ENCODE measurements at regions not wholly inside any gene's neighbourhood (a gene's known extent, or its start where the extent isn't known, plus 50 kb on each side); places are given as distances from the start of the nearest gene placed in this dataset.

DNA sequence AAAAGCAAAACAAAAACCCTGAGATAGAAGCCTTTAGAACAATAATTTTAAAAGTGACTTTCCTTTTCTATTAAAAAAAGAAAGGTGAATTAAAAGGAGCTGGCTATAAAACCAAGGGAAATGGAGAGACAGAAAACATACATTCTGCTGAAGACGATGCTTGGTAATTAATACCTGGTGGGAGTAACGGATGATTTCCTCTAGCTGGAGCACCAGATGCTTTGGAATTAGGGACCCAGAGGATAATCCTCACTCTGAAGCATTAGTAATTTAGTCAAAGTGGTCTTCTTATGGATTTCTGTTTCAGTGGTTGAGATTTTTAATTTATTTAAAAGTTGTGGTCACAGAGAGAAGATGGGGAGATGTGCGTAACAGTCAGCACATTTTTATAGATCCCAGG, 982.5 kb downstream of the TLE4 start:
- Histone ChIP-seq H3K4me1 (ENCODE audit: control insufficient read depth, insufficient read depth, low read length) (no peaks in the 10 kb centered on the region), H3K4me3 (ENCODE audit: low read depth, low read length) (no peak overlapping the region), H3K27ac (ENCODE audit: low read depth, low read length) (no peak overlapping the region), H3K9me3 (ENCODE audit: control insufficient read depth, insufficient read depth, low read length) (no peaks in the 10 kb centered on the region), H3K27me3 (ENCODE audit: control insufficient read depth, insufficient read depth, low read length) (no peaks in the 10 kb centered on the region), H3K36me3 (ENCODE audit: control insufficient read depth, insufficient read depth, low read length) (no peaks in the 10 kb centered on the region), H3K9ac (ENCODE audit: low read depth, low read length) (no peak overlapping the region)

DNA sequence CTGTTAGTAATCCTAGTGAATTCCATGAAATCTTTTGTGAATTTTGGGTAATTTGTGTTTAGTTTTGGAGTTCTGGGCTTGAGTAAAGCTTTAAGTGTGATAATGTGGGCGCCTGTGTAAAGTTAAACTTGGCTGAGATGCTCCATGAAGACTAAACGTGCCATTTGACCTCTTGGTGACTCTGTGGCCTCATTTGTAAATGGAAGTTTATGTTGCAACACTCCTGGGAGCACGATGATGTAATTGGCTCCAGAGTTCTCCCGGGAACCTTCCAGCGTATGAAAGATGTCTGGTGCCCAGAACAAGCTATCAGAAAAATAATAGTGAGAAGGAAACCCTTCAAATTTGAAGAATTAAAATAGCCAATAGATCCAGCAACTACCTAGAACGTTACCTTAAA, 981.2 kb downstream of the TLE4 start:
- Histone ChIP-seq H3K4me3 (ENCODE audit: low read depth, low read length) (no peak overlapping the region), H3K4me1 (ENCODE audit: control insufficient read depth, insufficient read depth, low read length) (no peaks in the 10 kb centered on the region), H3K36me3 (ENCODE audit: control insufficient read depth, insufficient read depth, low read length) (no peaks in the 10 kb centered on the region), H3K9ac (ENCODE audit: low read depth, low read length) (no peak overlapping the region), H3K27ac (ENCODE audit: low read depth, low read length) (no peak overlapping the region), H3K9me3 (ENCODE audit: control insufficient read depth, insufficient read depth, low read length) (no peaks in the 10 kb centered on the region), H3K27me3 (ENCODE audit: control insufficient read depth, insufficient read depth, low read length) (no peaks in the 10 kb centered on the region)

GRCh38 chr9:80550181-80550580, 978.4 kb downstream of the TLE4 start:
- no peak overlapping the region for H3K27ac ChIP-seq (ENCODE audit: low read depth, low read length)
- H3K4me3 ChIP-seq (ENCODE audit: low read depth, low read length) = no peak overlapping the region
- H3K36me3 ChIP-seq (ENCODE audit: control insufficient read depth, insufficient read depth, low read length) = no peaks in the 10 kb centered on the region
- no peaks in the 10 kb centered on the region for H3K9me3 ChIP-seq (ENCODE audit: control insufficient read depth, insufficient read depth, low read length)
- H3K4me1 ChIP-seq (ENCODE audit: control insufficient read depth, insufficient read depth, low read length) = no peaks in the 10 kb centered on the region
- H3K27me3 ChIP-seq (ENCODE audit: control insufficient read depth, insufficient read depth, low read length) = no peaks in the 10 kb centered on the region
- H3K9ac ChIP-seq (ENCODE audit: low read depth, low read length) = no peak overlapping the region

- H3K9me3 ChIP-seq (ENCODE audit: control insufficient read depth, insufficient read depth, low read length) = no peaks in the 10 kb centered on the region
- no peaks in the 10 kb centered on the region for H3K27me3 ChIP-seq (ENCODE audit: control insufficient read depth, insufficient read depth, low read length)
- no peak overlapping the region for H3K27ac ChIP-seq (ENCODE audit: low read depth, low read length)
- H3K36me3 ChIP-seq (ENCODE audit: control insufficient read depth, insufficient read depth, low read length) = no peaks in the 10 kb centered on the region
- no peaks in the 10 kb centered on the region for H3K4me1 ChIP-seq (ENCODE audit: control insufficient read depth, insufficient read depth, low read length)
- H3K9ac ChIP-seq (ENCODE audit: low read depth, low read length) = no peak overlapping the region
- no peak overlapping the region for H3K4me3 ChIP-seq (ENCODE audit: low read depth, low read length)
Measured at GRCh38 chr9:80547613-80548012, 975.8 kb downstream of the TLE4 start.

- Histone ChIP-seq H3K9ac (ENCODE audit: low read depth, low read length) (no peak overlapping the region), H3K4me1 (ENCODE audit: control insufficient read depth, insufficient read depth, low read length) (no peaks in the 10 kb centered on the region), H3K27me3 (ENCODE audit: control insufficient read depth, insufficient read depth, low read length) (no peaks in the 10 kb centered on the region), H3K4me3 (ENCODE audit: low read depth, low read length) (no peak overlapping the region), H3K9me3 (ENCODE audit: control insufficient read depth, insufficient read depth, low read length) (no peaks in the 10 kb centered on the region), H3K27ac (ENCODE audit: low read depth, low read length) (no peak overlapping the region), H3K36me3 (ENCODE audit: control insufficient read depth, insufficient read depth, low read length) (no peaks in the 10 kb centered on the region)
Measured at GRCh38 chr9:80540387-80540786, 968.6 kb downstream of the TLE4 start.

DNA sequence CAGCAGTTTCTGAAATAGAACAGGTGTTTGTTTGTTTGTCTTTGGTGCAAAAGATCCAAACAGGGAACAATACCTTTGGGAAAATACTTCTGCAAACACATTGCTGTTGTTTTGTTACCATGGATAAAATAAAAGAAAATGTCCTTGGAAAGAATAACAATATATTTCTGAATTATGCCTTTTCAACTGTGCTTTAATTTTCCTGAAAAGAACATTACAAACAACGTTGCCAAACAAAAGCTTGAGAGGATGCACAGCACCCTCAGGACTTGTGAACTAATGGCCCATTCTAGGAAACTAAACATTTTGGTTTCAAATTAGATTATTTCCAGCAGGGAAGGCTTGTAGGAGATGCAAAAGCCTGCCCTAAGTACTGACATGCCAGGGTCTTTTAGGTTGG, 967.2 kb downstream of the TLE4 start:
- Histone ChIP-seq H3K9ac (ENCODE audit: low read depth, low read length) (no peak overlapping the region), H3K27ac (ENCODE audit: low read depth, low read length) (no peak overlapping the region), H3K4me1 (ENCODE audit: control insufficient read depth, insufficient read depth, low read length) (no peaks in the 10 kb centered on the region), H3K9me3 (ENCODE audit: control insufficient read depth, insufficient read depth, low read length) (no peaks in the 10 kb centered on the region; the same call in 1 of the 2 replicates), H3K36me3 (ENCODE audit: control insufficient read depth, insufficient read depth, low read length) (no peaks in the 10 kb centered on the region), H3K4me3 (ENCODE audit: low read depth, low read length) (no peak overlapping the region), H3K27me3 (ENCODE audit: control insufficient read depth, insufficient read depth, low read length) (no peaks in the 10 kb centered on the region)

DNA sequence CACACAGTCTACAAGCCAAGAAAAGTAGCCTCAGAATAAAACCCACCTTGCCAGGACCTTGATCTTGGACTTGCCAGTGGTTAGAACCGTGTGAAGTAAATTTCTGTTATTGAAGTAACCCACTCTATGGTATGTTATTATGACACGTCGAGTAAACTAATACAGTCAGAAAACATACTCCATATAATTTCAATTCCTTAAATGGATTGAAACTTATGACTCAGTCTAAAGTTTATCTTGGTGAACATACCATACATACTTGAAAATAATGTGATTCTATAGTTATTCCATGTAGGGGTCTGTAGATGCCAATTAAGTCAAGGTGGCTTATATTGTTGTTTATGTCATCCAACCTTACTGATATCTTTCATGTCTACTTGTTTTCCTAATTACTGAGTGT, 950.7 kb downstream of the TLE4 start:
- no peak overlapping the region for H3K27ac ChIP-seq (ENCODE audit: low read depth, low read length)
- H3K9ac ChIP-seq (ENCODE audit: low read depth, low read length) = no peak overlapping the region
- H3K27me3 ChIP-seq (ENCODE audit: control insufficient read depth, insufficient read depth, low read length) = no peaks in the 10 kb centered on the region
- no peaks in the 10 kb centered on the region for H3K4me1 ChIP-seq (ENCODE audit: control insufficient read depth, insufficient read depth, low read length)
- no peaks in the 10 kb centered on the region for H3K36me3 ChIP-seq (ENCODE audit: control insufficient read depth, insufficient read depth, low read length)
- no peak overlapping the region for H3K4me3 ChIP-seq (ENCODE audit: low read depth, low read length)
- H3K9me3 ChIP-seq (ENCODE audit: control insufficient read depth, insufficient read depth, low read length) = no peaks in the 10 kb centered on the region

GRCh38 chr9:80521151-80521550, 949.4 kb downstream of the TLE4 start:
- no peaks in the 10 kb centered on the region for H3K27me3 ChIP-seq (ENCODE audit: control insufficient read depth, insufficient read depth, low read length)
- no peaks in the 10 kb centered on the region for H3K36me3 ChIP-seq (ENCODE audit: control insufficient read depth, insufficient read depth, low read length)
- H3K9ac ChIP-seq (ENCODE audit: low read depth, low read length) = no peak overlapping the region
- H3K4me3 ChIP-seq (ENCODE audit: low read depth, low read length) = no peak overlapping the region
- H3K9me3 ChIP-seq (ENCODE audit: control insufficient read depth, insufficient read depth, low read length) = no peaks in the 10 kb centered on the region
- no peaks in the 10 kb centered on the region for H3K4me1 ChIP-seq (ENCODE audit: control insufficient read depth, insufficient read depth, low read length)
- H3K27ac ChIP-seq (ENCODE audit: low read depth, low read length) = no peak overlapping the region

DNA sequence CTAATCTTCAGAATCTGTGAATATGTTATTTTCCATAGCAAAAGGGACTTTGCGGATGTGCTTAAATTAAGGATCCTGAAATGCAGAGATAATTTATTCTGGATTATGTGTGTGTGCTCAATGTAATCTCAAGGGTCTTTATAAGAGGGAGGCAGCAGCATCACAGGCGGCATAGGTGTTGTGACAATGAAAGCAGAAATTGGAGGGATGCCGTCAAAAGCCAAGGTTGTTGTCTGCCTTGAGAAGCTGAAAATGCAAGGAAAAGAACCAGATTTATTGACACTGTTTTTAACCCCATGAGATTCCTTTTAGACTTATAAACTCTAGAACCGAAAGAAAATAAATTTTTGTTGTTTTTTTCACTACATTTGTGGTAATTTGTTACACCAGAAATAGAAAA, 948.5 kb downstream of the TLE4 start:
- H3K9ac ChIP-seq (ENCODE audit: low read depth, low read length) = no peak overlapping the region
- H3K36me3 ChIP-seq (ENCODE audit: control insufficient read depth, insufficient read depth, low read length) = no peaks in the 10 kb centered on the region
- no peak overlapping the region for H3K27ac ChIP-seq (ENCODE audit: low read depth, low read length)
- no peak overlapping the region for H3K4me3 ChIP-seq (ENCODE audit: low read depth, low read length)
- no peaks in the 10 kb centered on the region for H3K4me1 ChIP-seq (ENCODE audit: control insufficient read depth, insufficient read depth, low read length)
- H3K9me3 ChIP-seq (ENCODE audit: control insufficient read depth, insufficient read depth, low read length) = no peaks in the 10 kb centered on the region
- H3K27me3 ChIP-seq (ENCODE audit: control insufficient read depth, insufficient read depth, low read length) = no peaks in the 10 kb centered on the region

GRCh38 chr9:80518441-80518840, 946.7 kb downstream of the TLE4 start:
- no peak overlapping the region for H3K27ac ChIP-seq (ENCODE audit: low read depth, low read length)
- H3K27me3 ChIP-seq (ENCODE audit: control insufficient read depth, insufficient read depth, low read length) = no peaks in the 10 kb centered on the region
- no peaks in the 10 kb centered on the region for H3K4me1 ChIP-seq (ENCODE audit: control insufficient read depth, insufficient read depth, low read length)
- H3K36me3 ChIP-seq (ENCODE audit: control insufficient read depth, insufficient read depth, low read length) = no peaks in the 10 kb centered on the region
- H3K4me3 ChIP-seq (ENCODE audit: low read depth, low read length) = no peak overlapping the region
- H3K9ac ChIP-seq (ENCODE audit: low read depth, low read length) = no peak overlapping the region
- no peaks in the 10 kb centered on the region for H3K9me3 ChIP-seq (ENCODE audit: control insufficient read depth, insufficient read depth, low read length)

DNA sequence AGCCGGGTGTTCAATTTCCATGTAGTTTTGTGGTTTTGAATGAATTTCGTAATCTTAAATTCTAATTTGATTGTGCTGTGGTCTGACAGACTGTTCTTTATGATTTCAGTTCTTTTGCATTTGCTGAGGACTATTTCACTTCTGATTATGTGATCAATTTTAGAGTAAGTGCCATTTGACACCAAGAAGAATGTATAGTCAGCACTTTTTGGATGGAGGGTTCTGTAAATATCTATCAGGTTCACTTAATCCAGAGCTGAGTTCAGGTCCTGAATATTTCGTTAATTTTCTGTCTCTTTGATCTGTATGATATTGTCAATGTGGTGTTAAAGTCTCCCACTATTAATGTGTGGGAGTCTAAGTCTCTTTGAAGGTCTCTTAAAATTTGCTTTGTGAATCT, 944.9 kb downstream of the TLE4 start:
- no peaks in the 10 kb centered on the region for H3K27me3 ChIP-seq (ENCODE audit: control insufficient read depth, insufficient read depth, low read length)
- no peak overlapping the region for H3K27ac ChIP-seq (ENCODE audit: low read depth, low read length)
- H3K4me1 ChIP-seq (ENCODE audit: control insufficient read depth, insufficient read depth, low read length) = no peaks in the 10 kb centered on the region
- no peaks in the 10 kb centered on the region for H3K36me3 ChIP-seq (ENCODE audit: control insufficient read depth, insufficient read depth, low read length)
- H3K9ac ChIP-seq (ENCODE audit: low read depth, low read length) = no peak overlapping the region
- H3K9me3 ChIP-seq (ENCODE audit: control insufficient read depth, insufficient read depth, low read length) = no peaks in the 10 kb centered on the region
- H3K4me3 ChIP-seq (ENCODE audit: low read depth, low read length) = no peak overlapping the region

GRCh38 chr9:80509358-80509757, 937.6 kb downstream of the TLE4 start:
- H3K4me3 ChIP-seq (ENCODE audit: low read depth, low read length) = no peak overlapping the region
- no peaks in the 10 kb centered on the region for H3K36me3 ChIP-seq (ENCODE audit: control insufficient read depth, insufficient read depth, low read length)
- H3K9ac ChIP-seq (ENCODE audit: low read depth, low read length) = no peak overlapping the region
- no peak overlapping the region for H3K27ac ChIP-seq (ENCODE audit: low read depth, low read length)
- no peaks in the 10 kb centered on the region for H3K4me1 ChIP-seq (ENCODE audit: control insufficient read depth, insufficient read depth, low read length)
- no peaks in the 10 kb centered on the region for H3K27me3 ChIP-seq (ENCODE audit: control insufficient read depth, insufficient read depth, low read length)
- H3K9me3 ChIP-seq (ENCODE audit: control insufficient read depth, insufficient read depth, low read length) = no peaks in the 10 kb centered on the region
